Activated naive CD4-positive, alpha-beta T cell treated with anti-CD3 and anti-CD28 coated beads for 36 hours (primary cell): ENCODE measurements at regions not wholly inside any gene's neighbourhood (a gene's known extent, or its start where the extent isn't known, plus 50 kb on each side); places are given as distances from the start of the nearest gene placed in this dataset.
"Not testable (repeated sequence)": the region's sequence is repeated elsewhere in the genome, so short reads cannot be mapped to it uniquely, and the experiment has no call there.

ENCODE experiments used
- CTCF ChIA-PET: fragments of 350-600 bp; sonication (Branson Sonifier 250); formaldehyde crosslinking; loops from one replicate; lab custom pipeline; 2021; ENCODE audit warnings: antibody characterized with exemption; lab: Charles Lee
- DNase-seq: peaks from one replicate; pipeline ENCODE4 v3.0.0-alpha.2; 2020
- H3K27ac Mint-ChIP-seq: one replicate; pipeline ENCODE4 v1.8.0; 2021; ENCODE audit warnings: mild to moderate bottlenecking, mixed read lengths
- H3K27me3 Mint-ChIP-seq: one replicate; pipeline ENCODE4 v1.8.0; 2021; ENCODE audit warnings: low read depth, mixed read lengths
- H3K36me3 Mint-ChIP-seq: one replicate; pipeline ENCODE4 v1.8.0; 2021; ENCODE audit warnings: low read depth, mixed read lengths
- H3K4me1 Mint-ChIP-seq: one replicate; pipeline ENCODE4 v1.8.0; 2021; ENCODE audit warnings: low read depth, mixed read lengths
- H3K4me3 Mint-ChIP-seq: one replicate; pipeline ENCODE4 v1.8.0; 2021; ENCODE audit warnings: mild to moderate bottlenecking, moderate library complexity, mixed read lengths
- H3K9me3 Mint-ChIP-seq: one replicate; pipeline ENCODE4 v1.8.0; 2021; ENCODE audit warnings: mixed read lengths
- intact Hi-C: fragments of 100-400 bp; cut with micrococcal nuclease; formaldehyde crosslinking; loops from one replicate; pipeline ENCODE4 v1.15.1; 2023

- Mint-ChIP-seq H3K27me3 (peaks cover 3% of the 10 kb centered on the region), H3K36me3 (no peaks in the 10 kb centered on the region)
- intact Hi-C loops = no loop called here
These were observed 63.7 kb upstream of the PRR23C start for GRCh38 chr3:139108253-139108969.

GRCh38 chr3:139109271-139109670 is 64.6 kb upstream of the PRR23C start:
- CTCF ChIA-PET = interaction anchor here (1.3 to 4.2 kb wide), 3 partner anchors 10 to 220 kb away, joined by 3 to 62 read pairs (median 3); no protein-coding TSS in a partner anchor
- intact Hi-C loops = no loop called here
- H3K4me3 Mint-ChIP-seq = no peak overlapping the region
- DNase-seq = no peak
- H3K4me1 Mint-ChIP-seq = peaks cover 5% of the 10 kb centered on the region
- no peaks in the 10 kb centered on the region for H3K36me3 Mint-ChIP-seq
- H3K27me3 Mint-ChIP-seq = peaks cover 7% of the 10 kb centered on the region
- no peaks in the 10 kb centered on the region for H3K9me3 Mint-ChIP-seq
- H3K27ac Mint-ChIP-seq = no peak overlapping the region

More at GRCh38 chr3:139108253-139108969, 63.7 kb upstream of the PRR23C start:
- DNase-seq = no peak
- CTCF ChIA-PET = interaction anchor here (1.3 to 4.2 kb wide), 2 partner anchors 10 to 221 kb away, joined by 3 to 62 read pairs; no protein-coding TSS in a partner anchor
- Mint-ChIP-seq H3K4me3 (no peak overlapping the region), H3K9me3 (no peaks in the 10 kb centered on the region), H3K27ac (no peak overlapping the region), H3K4me1 (peaks cover 5% of the 10 kb centered on the region)

- intact Hi-C loops = loop anchor here (5.0 to 10.0 kb wide), 4 partner anchors 173 to 1752 kb away; partner anchors contain the start of genes MRPS22 and PIK3CB
- Mint-ChIP-seq H3K27ac (no peak overlapping the region), H3K9me3 (no peaks in the 10 kb centered on the region), H3K27me3 (peaks cover 7% of the 10 kb centered on the region), H3K36me3 (no peaks in the 10 kb centered on the region), H3K4me3 (no peak overlapping the region), H3K4me1 (peaks cover 5% of the 10 kb centered on the region)
- no peak for DNase-seq
- CTCF ChIA-PET = interaction anchor here (0.7 to 4.2 kb wide), 6 partner anchors 9 to 235 kb away, joined by 3 to 62 read pairs (median 3); no protein-coding TSS in a partner anchor
These were observed 65.6 kb upstream of the PRR23C start for GRCh38 chr3:139110072-139110830.

- H3K27ac Mint-ChIP-seq, H3K9me3 Mint-ChIP-seq, H3K4me3 Mint-ChIP-seq, H3K36me3 Mint-ChIP-seq, H3K4me1 Mint-ChIP-seq, DNase-seq, H3K27me3 Mint-ChIP-seq: not testable (repeated sequence)
- CTCF ChIA-PET = interaction anchor here (0.7 to 4.2 kb wide), 7 partner anchors 11 to 234 kb away, joined by 3 to 62 read pairs (median 3); no protein-coding TSS in a partner anchor
- intact Hi-C loops = loop anchor here (5.0 to 10.0 kb wide), 4 partner anchors 174 to 1751 kb away; partner anchors contain the start of genes MRPS22 and PIK3CB
These were observed 66.2 kb upstream of the PRR23C start for GRCh38 chr3:139110929-139111328.

- intact Hi-C loops = loop anchor here (2.0 to 10.0 kb wide), 6 partner anchors 174 to 1751 kb away; partner anchors contain the start of genes MRPS22 and PIK3CB
- H3K9me3 Mint-ChIP-seq = no peaks in the 10 kb centered on the region
- H3K4me3 Mint-ChIP-seq = no peak overlapping the region
- no peaks in the 10 kb centered on the region for H3K36me3 Mint-ChIP-seq
- CTCF ChIA-PET = interaction anchor here (0.5 to 4.2 kb wide), 22 partner anchors 8 to 1167 kb away, joined by 3 to 62 read pairs (median 4); no protein-coding TSS in a partner anchor
- H3K4me1 Mint-ChIP-seq = peaks cover 5% of the 10 kb centered on the region
- peak; percentile 80 for DNase-seq
- H3K27me3 Mint-ChIP-seq = peaks cover 7% of the 10 kb centered on the region
- no peak overlapping the region for H3K27ac Mint-ChIP-seq
These were observed 66.9 kb upstream of the PRR23C start for GRCh38 chr3:139111392-139112229.

GRCh38 chr3:139112230-139112558 is 67.5 kb upstream of the PRR23C start:
- DNase-seq = no peak
- Mint-ChIP-seq H3K4me1 (peaks cover 5% of the 10 kb centered on the region), H3K9me3 (no peaks in the 10 kb centered on the region), H3K36me3 (no peaks in the 10 kb centered on the region), H3K4me3 (no peak overlapping the region), H3K27ac (no peak overlapping the region), H3K27me3 (peaks cover 7% of the 10 kb centered on the region)
- CTCF ChIA-PET = interaction anchor here (0.6 to 4.2 kb wide), 22 partner anchors 9 to 655 kb away, joined by 3 to 62 read pairs (median 4); partner anchors contain the start of gene COPB2
- intact Hi-C loops = loop anchor here (2.0 to 10.0 kb wide), 6 partner anchors 175 to 1750 kb away; partner anchors contain the start of genes MRPS22 and PIK3CB

GRCh38 chr3:139113231-139113992 is 68.7 kb upstream of the PRR23C start:
- Mint-ChIP-seq H3K4me3 (no peak overlapping the region), H3K36me3 (no peaks in the 10 kb centered on the region), H3K27ac (no peak overlapping the region), H3K4me1 (peaks cover 5% of the 10 kb centered on the region), H3K9me3 (no peaks in the 10 kb centered on the region), H3K27me3 (peaks cover 7% of the 10 kb centered on the region)
- CTCF ChIA-PET = interaction anchor here (0.8 to 2.9 kb wide), 5 partner anchors 8 to 328 kb away, joined by 3 to 21 read pairs (median 4); partner anchors contain the start of gene COPB2
- peak; percentile 8 for DNase-seq
- intact Hi-C loops = loop anchor here (2.0 to 10.0 kb wide), 6 partner anchors 176 to 1749 kb away; partner anchors contain the start of genes MRPS22 and PIK3CB

GRCh38 chr3:139113993-139114375 is 69.3 kb upstream of the PRR23C start:
- Mint-ChIP-seq H3K4me3 (no peak overlapping the region), H3K27ac (no peak overlapping the region), H3K27me3 (peaks cover 7% of the 10 kb centered on the region), H3K9me3 (no peaks in the 10 kb centered on the region), H3K4me1 (peaks cover 5% of the 10 kb centered on the region), H3K36me3 (no peaks in the 10 kb centered on the region)
- CTCF ChIA-PET = interaction anchor here (0.8 kb wide), 1 partner anchor 327 kb away, joined by 3 read pairs; no protein-coding TSS in a partner anchor
- DNase-seq = no peak
- intact Hi-C loops = loop anchor here (2.0 to 10.0 kb wide), 6 partner anchors 177 to 1748 kb away; partner anchors contain the start of genes MRPS22 and PIK3CB

GRCh38 chr3:139116631-139117030 is 71.9 kb upstream of the PRR23C start:
- H3K36me3 Mint-ChIP-seq, H3K9me3 Mint-ChIP-seq, H3K4me3 Mint-ChIP-seq, H3K4me1 Mint-ChIP-seq, H3K27ac Mint-ChIP-seq, H3K27me3 Mint-ChIP-seq, DNase-seq, CTCF ChIA-PET: not testable (repeated sequence)
- intact Hi-C loops = loop anchor here (10.0 kb wide), 1 partner anchor 282 kb away; the partner anchor contains the start of gene PIK3CB

GRCh38 chr3:139117136-139117675 is 72.5 kb upstream of the PRR23C start:
- Mint-ChIP-seq H3K27me3 (peaks cover 3% of the 10 kb centered on the region), H3K36me3 (no peaks in the 10 kb centered on the region), H3K27ac (no peak overlapping the region), H3K4me1 (no peaks in the 10 kb centered on the region), H3K9me3 (no peaks in the 10 kb centered on the region), H3K4me3 (no peak overlapping the region)
- intact Hi-C loops = loop anchor here (10.0 kb wide), 1 partner anchor 282 kb away; the partner anchor contains the start of gene PIK3CB
- DNase-seq = peak; percentile 45
- CTCF ChIA-PET = no interaction called here
